K562 (cell line): ENCODE measurements at regions not wholly inside any gene's neighbourhood (a gene's known extent, or its start where the extent isn't known, plus 50 kb on each side); places are given as distances from the start of the nearest gene placed in this dataset.

Experiments
- ADNP ChIP-seq: fragments of 200-800 bp; sonication (Bioruptor generic); IDR thresholded peaks from 2 replicates; pipeline ENCODE4 v1.6.1; 2016; ENCODE audit warnings: missing genetic modification characterization, missing compliant biosample characterization
- CCNT2 ChIP-seq: IDR thresholded peaks from 2 replicates; pipeline ENCODE4 v1.6.1; 2011; ENCODE audit warnings: borderline replicate concordance, low read depth, mild to moderate bottlenecking, moderate library complexity, mixed read lengths, low read length; ENCODE audit not compliant: insufficient read length; ENCODE audit errors: extremely low read depth
- FIP1L1 ChIP-seq: fragments of 200-400 bp; formaldehyde crosslinking; IDR thresholded peaks from 2 replicates; pipeline ENCODE4 v1.6.1; 2018; ENCODE audit warnings: mild to moderate bottlenecking, low read depth, low read length; ENCODE audit not compliant: poor library complexity, severe bottlenecking
- GABPA ChIP-seq: fragments of 200-800 bp; sonication (Bioruptor generic); conservative IDR thresholded peaks from 2 replicates; pipeline ENCODE4 v1.6.1; 2016; ENCODE audit warnings: low read depth, missing genetic modification characterization, missing compliant biosample characterization
- JUN ChIP-seq, 2 experiments: sonication (generic) in 1 of 2; formaldehyde crosslinking in 1 of 2; IDR thresholded peaks; 2 replicates each; pipeline versions ENCODE4 v1.6.1 to v1.8.0; 2012 to 2022; ENCODE audit warnings: borderline replicate concordance in 2 of 2, mild to moderate bottlenecking in 2 of 2, improper control_type of control experiment in 1 of 2, low read depth in 1 of 2, low read length in 1 of 2, missing genetic modification reagents in 1 of 2
- KLF1 ChIP-seq: fragments of 450-650 bp; IDR thresholded peaks from 2 replicates; pipeline ENCODE4 v1.6.1; 2016; ENCODE audit warnings: missing genetic modification characterization, missing compliant biosample characterization
- NCOA1 ChIP-seq: fragments of 450-650 bp; IDR thresholded peaks from 2 replicates; pipeline ENCODE4 v1.6.1; 2016; ENCODE audit warnings: low read depth
- NFRKB ChIP-seq: fragments of 450-650 bp; IDR thresholded peaks from 2 replicates; pipeline ENCODE4 v1.6.1; 2016; ENCODE audit warnings: low read depth
- RNF2 ChIP-seq: sonication (generic); IDR thresholded peaks from 2 replicates; pipeline ENCODE4 v1.6.1; 2016
- TAF1 ChIP-seq: IDR thresholded peaks from 2 replicates; pipeline ENCODE4 v1.6.1; 2011; ENCODE audit warnings: mild to moderate bottlenecking, low read length, moderate library complexity; ENCODE audit not compliant: insufficient read depth, control insufficient read depth, severe bottlenecking; ENCODE audit errors: extremely low read depth
- ZMIZ1 ChIP-seq, 2 experiments: fragments of 150-350 bp in 1 of 2; IDR thresholded peaks; 2 replicates each; pipeline ENCODE4 v1.6.1; 2012 to 2016; ENCODE audit warnings: low read depth in 2 of 2, low read length in 2 of 2, mild to moderate bottlenecking in 1 of 2, moderate library complexity in 1 of 2
- ZNF165 ChIP-seq: fragments of 250-450 bp; sonication (Bioruptor Pico); IDR thresholded peaks from 2 replicates; pipeline ENCODE4 v1.4.0; 2020; ENCODE audit warnings: borderline replicate concordance
- ZNF609 ChIP-seq: sonication (generic); formaldehyde crosslinking; IDR thresholded peaks from 2 replicates; pipeline ENCODE4 v1.8.1; 2023; ENCODE audit warnings: missing genetic modification reagents, mild to moderate bottlenecking, borderline replicate concordance
- ZNF639 ChIP-seq, 2 experiments: fragments of 200-800 bp in 1 of 2; sonication (Bioruptor generic) in 1 of 2; sonication (generic) in 1 of 2; formaldehyde crosslinking in 1 of 2; IDR thresholded peaks in 1 of 2; conservative IDR thresholded peaks in 1 of 2; 2 replicates each; pipeline versions ENCODE4 v1.5.0 to v1.6.1; 2016 to 2020; ENCODE audit warnings: missing compliant biosample characterization in 1 of 2, missing genetic modification characterization in 1 of 2, missing genetic modification reagents in 1 of 2

- no peak for TF ChIP-seq RNF2
- TF ChIP-seq ZNF165 (CRISPR knock-in tag) = no peak
- no peak; a peak in 1 of 4 replicates for TF ChIP-seq ZNF639 (CRISPR knock-in tag; conservative IDR thresholded peaks at IDR 0.05 in 1 of 2, IDR thresholded peaks at IDR 0.05 in 1 of 2)
- no peak for TF ChIP-seq ZMIZ1 (IDR thresholded peaks at IDR 0.05; ENCODE audit: low read depth in 2 of 2, low read length in 2 of 2)
- no peak for TF ChIP-seq ADNP
- no peak for TF ChIP-seq KLF1
- peak; percentile 52 for TF ChIP-seq TAF1
- no peak for TF ChIP-seq NFRKB
- TF ChIP-seq CCNT2 = peak; percentile 75
- TF ChIP-seq NCOA1 = no peak
- TF ChIP-seq JUN (IDR thresholded peaks at IDR 0.05; ENCODE audit: borderline replicate concordance, low read depth, low read length) = no peak
- no peak for TF ChIP-seq JUN (CRISPR knock-in tag; IDR thresholded peaks at IDR 0.05; ENCODE audit: borderline replicate concordance)
- no peak for TF ChIP-seq FIP1L1
- TF ChIP-seq GABPA (tag) = peak; percentile 64
- TF ChIP-seq ZNF609 = no peak
These were observed 64.8 kb upstream of the PTGR2 start for GRCh38 chr14:73786636-73787485.
